PC-3 (cell line): ENCODE measurements at regions not wholly inside any gene's neighbourhood (a gene's known extent, or its start where the extent isn't known, plus 50 kb on each side); places are given as distances from the start of the nearest gene placed in this dataset.

ENCODE experiments used
- EZH2 ChIP-seq: fragments of 300-600 bp; sonication (generic); IDR thresholded peaks from one replicate; pipeline ENCODE4 v1.6.1; 2017; ENCODE audit warnings: antibody characterized with exemption, mild to moderate bottlenecking, low read length; ENCODE audit not compliant: unreplicated experiment
- EZH2phosphoT487 ChIP-seq: fragments of 300-600 bp; sonication (generic); IDR thresholded peaks from 2 replicates; pipeline ENCODE4 v1.6.1; 2018; ENCODE audit warnings: mild to moderate bottlenecking, antibody characterized with exemption, low read length, borderline replicate concordance
- TF ChIP-seq, protein P1 (sequence below): fragments of 300-600 bp; sonication (generic); conservative IDR thresholded peaks from 2 replicates; pipeline ENCODE4 v1.5.1; 2017; ENCODE audit warnings: antibody characterized with exemption, low read depth, mild to moderate bottlenecking, low read length

DNA sequence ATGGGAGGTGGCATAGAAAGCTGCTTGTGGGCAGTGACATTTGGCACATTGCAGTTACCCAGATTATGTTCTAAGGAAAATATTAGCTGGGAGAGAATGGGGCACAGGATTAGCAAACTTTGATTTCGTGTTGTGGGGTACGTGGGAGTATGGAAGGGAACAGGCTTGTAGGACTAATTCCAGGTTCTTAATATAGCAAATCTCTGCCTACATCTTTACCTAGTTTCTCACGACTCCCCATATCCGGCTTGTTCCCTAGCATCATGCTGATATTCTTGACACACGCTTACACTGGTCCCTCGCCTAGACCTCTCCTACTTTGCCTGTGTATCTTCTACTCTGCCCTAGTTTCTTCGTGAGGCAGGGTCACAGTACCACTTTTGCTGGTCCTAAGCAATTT lies 293.9 kb upstream of the PLXNA2 start:
- TF ChIP-seq, protein P1, sequence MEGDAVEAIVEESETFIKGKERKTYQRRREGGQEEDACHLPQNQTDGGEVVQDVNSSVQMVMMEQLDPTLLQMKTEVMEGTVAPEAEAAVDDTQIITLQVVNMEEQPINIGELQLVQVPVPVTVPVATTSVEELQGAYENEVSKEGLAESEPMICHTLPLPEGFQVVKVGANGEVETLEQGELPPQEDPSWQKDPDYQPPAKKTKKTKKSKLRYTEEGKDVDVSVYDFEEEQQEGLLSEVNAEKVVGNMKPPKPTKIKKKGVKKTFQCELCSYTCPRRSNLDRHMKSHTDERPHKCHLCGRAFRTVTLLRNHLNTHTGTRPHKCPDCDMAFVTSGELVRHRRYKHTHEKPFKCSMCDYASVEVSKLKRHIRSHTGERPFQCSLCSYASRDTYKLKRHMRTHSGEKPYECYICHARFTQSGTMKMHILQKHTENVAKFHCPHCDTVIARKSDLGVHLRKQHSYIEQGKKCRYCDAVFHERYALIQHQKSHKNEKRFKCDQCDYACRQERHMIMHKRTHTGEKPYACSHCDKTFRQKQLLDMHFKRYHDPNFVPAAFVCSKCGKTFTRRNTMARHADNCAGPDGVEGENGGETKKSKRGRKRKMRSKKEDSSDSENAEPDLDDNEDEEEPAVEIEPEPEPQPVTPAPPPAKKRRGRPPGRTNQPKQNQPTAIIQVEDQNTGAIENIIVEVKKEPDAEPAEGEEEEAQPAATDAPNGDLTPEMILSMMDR, result no peak
- TF ChIP-seq EZH2 (no peak), EZH2phosphoT487 (no peak)
